Dendritic cell treated with granulocyte-macrophage colony-stimulating factor and Interleukin-4, amounts not matched to agents 40 ng/mL and 50 ng/mL, for 4 days (primary cell): ENCODE measurements at regions not wholly inside any gene's neighbourhood (a gene's known extent, or its start where the extent isn't known, plus 50 kb on each side); places are given as distances from the start of the nearest gene placed in this dataset.
"Not testable (repeated sequence)": the region's sequence is repeated elsewhere in the genome, so short reads cannot be mapped to it uniquely, and the experiment has no call there.

ENCODE experiments used
- H3K27ac Mint-ChIP-seq: one replicate; pipeline ENCODE4 v1.8.0; 2022; ENCODE audit warnings: mild to moderate bottlenecking, mixed read lengths
- H3K27me3 Mint-ChIP-seq: one replicate; pipeline ENCODE4 v1.8.0; 2022; ENCODE audit warnings: mild to moderate bottlenecking, mixed read lengths
- H3K36me3 Mint-ChIP-seq: one replicate; pipeline ENCODE4 v1.8.0; 2022; ENCODE audit warnings: low read depth, mixed read lengths
- H3K4me1 Mint-ChIP-seq: one replicate; pipeline ENCODE4 v1.8.0; 2022; ENCODE audit warnings: low read depth, mixed read lengths
- H3K4me3 Mint-ChIP-seq: one replicate; pipeline ENCODE4 v1.8.0; 2022; ENCODE audit warnings: mild to moderate bottlenecking, moderate library complexity, mixed read lengths
- H3K9me3 Mint-ChIP-seq: one replicate; pipeline ENCODE4 v1.8.0; 2022; ENCODE audit warnings: mixed read lengths
- intact Hi-C: fragments of 100-400 bp; cut with micrococcal nuclease; formaldehyde crosslinking; loops from one replicate; pipeline ENCODE4 v1.15.0; 2022

DNA sequence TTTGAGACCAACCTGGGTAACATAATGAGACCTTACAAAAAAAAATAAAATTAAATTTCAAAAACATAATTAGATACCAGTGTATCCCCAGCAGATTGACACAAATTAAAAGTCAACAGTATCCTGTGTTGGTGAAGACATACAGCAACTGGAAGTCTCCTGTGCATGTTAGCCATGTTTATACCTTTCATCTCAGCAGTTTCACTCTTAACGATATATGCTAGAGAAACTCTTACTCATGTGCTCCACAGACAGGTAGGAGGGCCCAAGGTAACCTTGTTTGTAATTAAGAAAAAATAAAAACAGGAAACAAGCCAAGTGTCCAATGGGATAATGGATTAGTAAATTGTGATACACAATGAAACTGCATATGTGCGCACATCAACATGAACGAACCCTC, 50.1 kb upstream of the N4BP3 start:
- Mint-ChIP-seq H3K4me1 (no peaks in the 10 kb centered on the region), H3K36me3 (no peaks in the 10 kb centered on the region), H3K27ac (no peak overlapping the region), H3K4me3 (no peak overlapping the region), H3K9me3 (no peaks in the 10 kb centered on the region), H3K27me3 (peaks cover 8% of the 10 kb centered on the region)
- intact Hi-C loops = loop anchor here (5.0 kb wide), 1 partner anchor 456 kb away; no protein-coding TSS in a partner anchor

- peaks cover 4% of the 10 kb centered on the region for H3K27me3 Mint-ChIP-seq
- intact Hi-C loops = no loop called here
- no peak overlapping the region for H3K27ac Mint-ChIP-seq
- H3K9me3 Mint-ChIP-seq = no peaks in the 10 kb centered on the region
- no peak overlapping the region for H3K4me3 Mint-ChIP-seq
- no peaks in the 10 kb centered on the region for H3K36me3 Mint-ChIP-seq
- H3K4me1 Mint-ChIP-seq = no peaks in the 10 kb centered on the region
Measured at GRCh38 chr5:178058321-178059012, 54.9 kb upstream of the N4BP3 start.

DNA sequence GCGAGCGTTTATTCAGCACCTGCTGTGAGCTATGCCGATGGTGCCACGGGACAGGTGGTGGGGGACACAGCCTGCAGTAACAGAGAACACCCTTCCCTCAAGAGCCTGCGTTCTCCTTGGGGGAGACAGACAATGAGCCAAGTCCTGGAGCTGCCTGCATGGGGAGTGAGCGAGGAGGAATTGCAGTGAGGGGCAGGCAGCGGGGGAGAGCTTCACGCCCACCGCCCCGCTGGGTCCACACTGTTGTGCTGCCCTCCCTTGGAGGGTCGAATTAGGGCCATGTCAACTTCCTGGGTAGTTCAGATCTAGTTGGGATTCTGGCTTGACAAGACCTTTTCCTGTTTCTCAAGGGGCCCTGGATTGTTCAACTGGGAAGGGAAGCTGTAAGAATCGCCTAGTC, 55.5 kb upstream of the N4BP3 start:
- intact Hi-C loops = no loop called here
- Mint-ChIP-seq H3K4me3 (no peak overlapping the region), H3K27ac (no peak overlapping the region)

GRCh38 chr5:178056935-178057334, 56.4 kb upstream of the N4BP3 start:
- Mint-ChIP-seq H3K27ac (no peak overlapping the region), H3K27me3 (peaks cover 3% of the 10 kb centered on the region), H3K9me3 (no peaks in the 10 kb centered on the region), H3K4me1 (no peaks in the 10 kb centered on the region), H3K36me3 (no peaks in the 10 kb centered on the region), H3K4me3 (no peak overlapping the region)
- intact Hi-C loops = no loop called here

More for the DNA sequence above, 55.5 kb upstream of the N4BP3 start:
- H3K9me3 Mint-ChIP-seq = no peaks in the 10 kb centered on the region
- no peaks in the 10 kb centered on the region for H3K4me1 Mint-ChIP-seq
- no peaks in the 10 kb centered on the region for H3K36me3 Mint-ChIP-seq
- peaks cover 4% of the 10 kb centered on the region for H3K27me3 Mint-ChIP-seq

DNA sequence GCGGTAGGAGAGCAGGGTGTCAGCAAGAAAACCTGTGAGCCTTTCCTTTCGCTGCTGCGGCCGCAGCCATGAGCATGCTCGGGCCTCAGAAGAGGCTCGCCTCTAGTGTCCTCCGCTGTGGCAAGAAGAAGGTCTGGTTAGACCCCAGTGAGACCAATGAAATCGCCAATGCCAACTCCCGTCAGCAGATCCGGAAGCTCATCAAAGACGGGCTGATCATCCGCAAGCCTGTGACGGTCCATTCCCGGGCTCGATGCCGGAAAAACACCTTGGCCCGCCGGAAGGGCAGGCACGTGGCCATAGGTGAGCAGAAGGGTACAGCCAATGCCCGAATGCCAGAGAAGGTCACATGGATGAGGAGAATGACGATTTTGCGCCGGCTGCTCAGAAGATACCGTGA, 57.8 kb upstream of the N4BP3 start:
- intact Hi-C loops = not testable (repeated sequence)

DNA sequence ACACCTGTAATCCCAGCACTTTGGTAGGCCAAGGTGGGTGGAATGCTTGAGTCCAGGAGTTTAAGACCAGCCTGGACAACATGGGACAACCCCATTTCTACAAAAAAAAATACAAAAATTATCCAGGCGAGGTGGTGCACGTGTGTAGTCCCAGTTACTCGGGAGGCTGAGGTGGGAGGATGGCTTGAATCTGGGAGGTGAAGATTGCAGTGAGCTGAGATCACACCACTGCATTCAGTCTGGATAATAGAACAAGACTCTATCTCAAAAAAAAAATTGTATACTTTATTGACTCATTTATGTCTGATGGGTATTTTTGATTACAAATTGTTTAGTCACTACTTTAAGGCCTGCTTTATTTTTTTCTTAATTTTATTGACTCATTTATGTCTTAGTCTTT, 56.0 kb upstream of the PROP1 start:
- H3K36me3 Mint-ChIP-seq, intact Hi-C loops, H3K4me1 Mint-ChIP-seq, H3K27me3 Mint-ChIP-seq, H3K4me3 Mint-ChIP-seq, H3K27ac Mint-ChIP-seq, H3K9me3 Mint-ChIP-seq: not testable (repeated sequence)

More for the DNA sequence above, 57.8 kb upstream of the N4BP3 start:
- H3K27me3 Mint-ChIP-seq, H3K36me3 Mint-ChIP-seq, H3K27ac Mint-ChIP-seq, H3K4me1 Mint-ChIP-seq, H3K4me3 Mint-ChIP-seq, H3K9me3 Mint-ChIP-seq: not testable (repeated sequence)

DNA sequence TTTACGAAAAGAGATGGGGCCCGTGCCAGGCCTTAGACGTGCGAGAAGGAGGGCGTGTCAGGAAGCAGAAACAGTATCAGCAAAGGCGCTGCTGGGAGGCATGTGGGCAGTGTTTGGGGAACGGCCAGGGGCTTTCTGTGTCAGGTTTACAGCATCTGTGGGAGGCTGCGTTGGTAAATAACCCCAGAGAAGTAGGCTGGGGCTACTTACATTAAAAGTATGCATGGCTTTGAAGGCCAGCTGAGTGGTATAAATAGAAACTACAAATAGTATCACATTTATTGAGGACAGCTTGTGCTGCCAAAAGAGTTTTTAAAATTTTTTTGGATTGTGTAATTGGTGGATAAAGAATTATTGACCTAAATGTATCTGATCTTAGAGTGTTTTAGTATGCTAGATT, 54.8 kb upstream of the PROP1 start:
- H3K9me3 Mint-ChIP-seq, H3K36me3 Mint-ChIP-seq, H3K4me3 Mint-ChIP-seq, H3K27me3 Mint-ChIP-seq, H3K4me1 Mint-ChIP-seq, intact Hi-C loops, H3K27ac Mint-ChIP-seq: not testable (repeated sequence)

DNA sequence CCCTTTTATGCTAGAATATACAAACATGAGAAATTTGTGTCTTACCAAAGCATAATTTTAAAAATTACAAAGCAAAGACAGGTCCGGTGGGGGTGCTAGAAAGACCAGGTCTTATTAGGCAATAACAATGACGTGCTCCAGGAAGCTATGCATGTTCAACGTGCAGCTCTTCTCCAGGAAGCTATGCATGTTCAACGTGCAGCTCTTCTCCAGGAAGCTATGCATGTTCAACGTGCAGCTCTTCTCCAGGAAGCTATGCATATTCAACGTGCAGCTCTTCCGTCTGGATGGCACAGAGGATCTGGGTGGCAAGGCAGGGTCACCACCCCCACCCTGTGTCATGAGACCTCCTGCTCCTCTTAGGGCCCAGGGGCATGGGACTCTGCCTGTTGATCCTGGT, 51.9 kb upstream of the PROP1 start:
- H3K27ac Mint-ChIP-seq, H3K27me3 Mint-ChIP-seq, H3K36me3 Mint-ChIP-seq, H3K4me3 Mint-ChIP-seq, intact Hi-C loops, H3K4me1 Mint-ChIP-seq, H3K9me3 Mint-ChIP-seq: not testable (repeated sequence)

DNA sequence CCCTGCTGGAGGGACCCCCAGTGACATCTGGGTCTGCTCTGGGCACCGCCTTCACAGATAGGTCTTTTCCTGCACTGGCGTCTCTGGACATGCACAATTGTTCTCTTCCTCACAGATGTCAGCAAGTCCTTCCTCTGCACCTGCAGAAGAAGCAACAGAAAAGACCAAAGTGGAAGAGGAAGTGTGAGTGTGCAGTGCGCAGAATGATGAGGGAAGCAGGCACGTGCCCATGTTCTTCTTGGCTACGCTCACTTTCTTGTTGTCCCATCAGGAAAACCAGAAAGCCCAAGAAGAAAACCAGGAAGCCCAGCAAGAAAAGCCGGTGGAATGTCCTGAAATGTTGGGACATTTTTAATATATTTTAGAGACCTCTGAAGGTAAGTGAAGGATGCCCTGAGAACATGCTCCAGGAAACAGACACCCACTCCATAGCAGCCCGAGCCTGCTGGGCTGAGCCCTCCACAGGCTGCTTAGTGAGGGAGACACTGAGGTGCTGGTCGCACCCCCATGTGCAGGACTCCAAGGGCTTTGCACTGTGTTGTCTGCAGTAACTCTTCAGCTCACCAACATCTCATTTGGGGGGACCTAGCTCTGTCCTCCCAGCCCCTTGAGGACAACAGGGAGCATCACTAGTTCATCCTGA, 50.8 kb upstream of the PROP1 start:
- intact Hi-C loops, H3K4me1 Mint-ChIP-seq, H3K27me3 Mint-ChIP-seq, H3K4me3 Mint-ChIP-seq, H3K9me3 Mint-ChIP-seq, H3K36me3 Mint-ChIP-seq, H3K27ac Mint-ChIP-seq: not testable (repeated sequence)

GRCh38 chr5:178045963-178046362, 49.9 kb upstream of the PROP1 start:
- H3K27me3 Mint-ChIP-seq, H3K36me3 Mint-ChIP-seq, H3K9me3 Mint-ChIP-seq, H3K4me3 Mint-ChIP-seq, H3K4me1 Mint-ChIP-seq, intact Hi-C loops, H3K27ac Mint-ChIP-seq: not testable (repeated sequence)
